Hepatocyte (in vitro differentiated cells): ENCODE measurements at regions not wholly inside any gene's neighbourhood (a gene's known extent, or its start where the extent isn't known, plus 50 kb on each side); places are given as distances from the start of the nearest gene placed in this dataset.
"Not testable (repeated sequence)": the region's sequence is repeated elsewhere in the genome, so short reads cannot be mapped to it uniquely, and the experiment has no call there.

Experiments used
- CTCF ChIP-seq: fragments of 200-600 bp; sonication (generic); IDR thresholded peaks from 2 replicates; pipeline ENCODE4 v1.5.1; 2016; ENCODE audit warnings: antibody characterized with exemption, mild to moderate bottlenecking; ENCODE audit not compliant: poor library complexity
- EZH2 ChIP-seq: fragments of 200-600 bp; sonication (generic); IDR thresholded peaks from 2 replicates; pipeline ENCODE4 v1.6.1; 2016; ENCODE audit warnings: antibody characterized with exemption, mild to moderate bottlenecking, borderline replicate concordance
- EZH2phosphoT487 ChIP-seq: fragments of 200-600 bp; sonication (generic); IDR thresholded peaks from one replicate; pipeline ENCODE4 v1.6.1; 2018; ENCODE audit warnings: antibody characterized with exemption, mild to moderate bottlenecking, low read depth, moderate library complexity; ENCODE audit not compliant: unreplicated experiment, severe bottlenecking

GRCh38 chr14:106410229-106410628, 883.8 kb downstream of the TMEM121 start:
- not testable (repeated sequence) for TF ChIP-seq CTCF, EZH2, EZH2phosphoT487
